CD14-positive monocyte (primary cell): ENCODE measurements at regions not wholly inside any gene's neighbourhood (a gene's known extent, or its start where the extent isn't known, plus 50 kb on each side); places are given as distances from the start of the nearest gene placed in this dataset.

ENCODE experiments used
- DNase-seq, 3 donors: peaks; one replicate each; pipeline ENCODE4 v3.0.0-alpha.2; 2011 to 2022
- H2AFZ ChIP-seq: 2 replicates; pipeline ENCODE4 v1.6.0; 2012; ENCODE audit warnings: mild to moderate bottlenecking, low read depth, low read length, inconsistent platforms; ENCODE audit not compliant: insufficient read depth, poor library complexity, severe bottlenecking
- H3K27ac ChIP-seq, 2 donors: 1 replicate in 1 of 2; 2 replicates in 1 of 2; pipeline ENCODE4 v1.5.1; 2012 to 2013; ENCODE audit warnings: low read length in 2 of 2, control low read depth in 1 of 2, inconsistent platforms in 1 of 2, low read depth in 1 of 2, mild to moderate bottlenecking in 1 of 2
- H3K27me3 ChIP-seq, 2 donors: one replicate each; pipeline versions ENCODE4 v1.6.0 to v1.6.1; 2011 to 2013; ENCODE audit warnings: low read length in 2 of 2; ENCODE audit not compliant: control insufficient read depth in 2 of 2, insufficient read depth in 2 of 2
- H3K36me3 ChIP-seq, 2 donors: replicated peaks in 1 of 2; 1 replicate in 1 of 2; 2 replicates in 1 of 2; pipeline versions ENCODE4 v1.5.1 to v1.6.1; 2012 to 2013; ENCODE audit warnings: low read length in 2 of 2, control low read depth in 1 of 2, inconsistent platforms in 1 of 2, mild to moderate bottlenecking in 1 of 2; ENCODE audit not compliant: insufficient read depth in 2 of 2, control insufficient read depth in 1 of 2
- H3K4me1 ChIP-seq, 2 donors: 1 replicate in 1 of 2; 2 replicates in 1 of 2; pipeline versions ENCODE4 v1.5.1 to v1.6.1; 2012 to 2013; ENCODE audit warnings: low read length in 2 of 2, control low read depth in 1 of 2, inconsistent platforms in 1 of 2, mild to moderate bottlenecking in 1 of 2, moderate library complexity in 1 of 2; ENCODE audit not compliant: insufficient read depth in 2 of 2, control insufficient read depth in 1 of 2
- H3K4me2 ChIP-seq: replicated peaks from 2 replicates; pipeline ENCODE3; 2012; ENCODE audit warnings: low read length, moderate library complexity, mild to moderate bottlenecking; ENCODE audit not compliant: poor library complexity, severe bottlenecking; ENCODE audit errors: extremely low read depth
- H3K4me3 ChIP-seq, 3 experiments: fragments of 200-600 bp in 1 of 3; sonication (generic) in 1 of 3; replicated peaks in 1 of 3; 1 replicate in 2 of 3; 2 replicates in 1 of 3; pipeline ENCODE4 v1.5.1; 2011 to 2013; ENCODE audit warnings: low read length in 3 of 3, mild to moderate bottlenecking in 3 of 3, control low read depth in 2 of 3, low read depth in 2 of 3, inconsistent platforms in 1 of 3, moderate library complexity in 1 of 3
- H3K79me2 ChIP-seq: 2 replicates; pipeline ENCODE4 v1.6.0; 2012; ENCODE audit warnings: mild to moderate bottlenecking, control low read depth, inconsistent platforms, low read length, moderate library complexity; ENCODE audit not compliant: insufficient read depth
- H3K9ac ChIP-seq: 2 replicates; pipeline ENCODE4 v1.6.0; 2017; ENCODE audit warnings: low read length, mild to moderate bottlenecking; ENCODE audit not compliant: insufficient read depth, poor library complexity, severe bottlenecking
- H3K9me3 ChIP-seq, 2 donors: replicated peaks in 1 of 2; 1 replicate in 1 of 2; 2 replicates in 1 of 2; pipeline versions ENCODE4 v1.5.1 to v1.6.1; 2012 to 2013; ENCODE audit warnings: low read length in 2 of 2, control low read depth in 1 of 2; ENCODE audit not compliant: control insufficient read depth in 1 of 2, insufficient read depth in 1 of 2
- H4K20me1 ChIP-seq: 2 replicates; pipeline ENCODE4 v1.6.0; 2012; ENCODE audit warnings: mild to moderate bottlenecking, low read length, control low read depth, moderate library complexity; ENCODE audit not compliant: insufficient read depth
- H3K27ac Mint-ChIP-seq, 7 donors: one replicate each; pipeline ENCODE4 v1.8.0; 2020; ENCODE audit warnings: mild to moderate bottlenecking in 7 of 7, mixed read lengths in 7 of 7, moderate library complexity in 6 of 7, inconsistent platforms in 2 of 7
- H3K27me3 Mint-ChIP-seq, 3 donors: one replicate each; pipeline ENCODE4 v1.8.0; 2021 to 2022; ENCODE audit warnings: low read depth in 3 of 3, mild to moderate bottlenecking in 3 of 3, mixed read lengths in 3 of 3, moderate library complexity in 3 of 3, inconsistent platforms in 1 of 3
- H3K36me3 Mint-ChIP-seq, 2 donors: one replicate each; pipeline ENCODE4 v1.8.0; 2020; ENCODE audit warnings: mixed read lengths in 2 of 2, inconsistent platforms in 1 of 2, mild to moderate bottlenecking in 1 of 2
- H3K4me1 Mint-ChIP-seq: one replicate; pipeline ENCODE4 v1.8.0; 2020; ENCODE audit warnings: mild to moderate bottlenecking, mixed read lengths
- H3K4me3 Mint-ChIP-seq, 2 donors: one replicate each; pipeline ENCODE4 v1.8.0; 2020; ENCODE audit warnings: mild to moderate bottlenecking in 2 of 2, mixed read lengths in 2 of 2, moderate library complexity in 1 of 2
- H3K9me3 Mint-ChIP-seq, 7 donors: one replicate each; pipeline ENCODE4 v1.8.0; 2020 to 2022; ENCODE audit warnings: mixed read lengths in 7 of 7, mild to moderate bottlenecking in 6 of 7, moderate library complexity in 6 of 7, inconsistent platforms in 2 of 7
- WGBS: methylation state at CpG from one replicate; pipeline ENCODE4 v1.1.5; 2013; ENCODE audit warnings: missing lambda C conversion rate; ENCODE audit not compliant: insufficient coverage; 5-methylcytosine and 5-hydroxymethylcytosine counted together
- intact Hi-C, 2 donors: fragments of 100-400 bp; cut with micrococcal nuclease; formaldehyde crosslinking; loops; one replicate each; pipeline versions ENCODE4 v1.15.0 to v1.15.1; 2023
- TF ChIP-seq, protein P1 (sequence below): fragments of 200-600 bp; IDR thresholded peaks from one replicate; pipeline ENCODE4 v1.8.0; 2022; ENCODE audit warnings: antibody characterized with exemption, mild to moderate bottlenecking

DNA sequence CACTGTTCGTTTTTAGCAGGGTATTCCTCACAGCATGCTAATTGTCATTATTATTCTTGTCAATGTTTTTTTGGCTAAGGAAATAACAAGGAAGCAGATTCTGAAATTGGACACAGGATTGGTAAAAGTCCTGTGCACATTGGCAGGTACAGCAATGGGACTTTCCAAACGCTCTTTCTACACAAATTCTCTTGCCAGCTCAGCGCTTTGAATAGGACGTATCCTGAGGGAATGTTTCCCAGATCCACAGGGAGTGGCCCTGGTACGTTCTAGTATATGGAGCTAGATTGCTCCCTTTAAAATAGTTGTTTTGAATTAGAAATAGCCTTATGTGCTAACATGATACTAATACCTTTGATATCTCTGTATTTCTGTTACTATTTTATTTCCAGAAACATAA lies 82.8 kb upstream of the GRB10 start:
- no peak overlapping the region for H3K4me3 Mint-ChIP-seq

DNA sequence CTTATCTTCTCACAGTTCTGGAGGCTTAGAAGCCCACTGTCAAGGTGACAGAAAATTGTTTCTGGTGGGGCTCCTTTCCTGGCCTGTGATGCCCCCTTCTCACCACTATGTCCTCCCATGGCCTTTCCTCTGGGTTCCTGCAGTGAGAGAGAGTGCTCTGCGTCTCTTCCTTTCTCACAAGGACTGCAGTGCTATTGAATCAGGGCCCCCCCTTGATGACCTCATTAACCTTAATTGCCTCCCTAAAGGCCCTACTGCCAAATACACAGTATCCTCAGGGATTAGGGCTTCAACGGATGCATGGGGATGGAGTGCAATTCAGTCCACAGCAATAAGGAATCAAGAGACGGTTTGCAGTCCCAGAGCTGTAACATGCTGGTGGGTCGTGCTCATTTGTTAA lies 82.0 kb upstream of the GRB10 start:
- Histone ChIP-seq H4K20me1 (no peaks in the 10 kb centered on the region), H3K4me1 (no peaks in the 10 kb centered on the region), H3K79me2 (no peaks in the 10 kb centered on the region), H3K27me3 (no peaks in the 10 kb centered on the region), H2AFZ (no peak overlapping the region), H3K9ac (no peak overlapping the region), H3K36me3 (no peaks in the 10 kb centered on the region), H3K4me2 (no peak overlapping the region), H3K27ac (no peak overlapping the region), H3K9me3 (no peaks in the 10 kb centered on the region), H3K4me3 (no peak overlapping the region)
- intact Hi-C loops, result no loop called here
- Mint-ChIP-seq H3K36me3 (no peaks in the 10 kb centered on the region), H3K4me1 (no peaks in the 10 kb centered on the region), H3K27ac (no peak overlapping the region), H3K4me3 (no peak overlapping the region), H3K27me3 (no peaks in the 10 kb centered on the region), H3K9me3 (peaks cover 0 to 3% (median 1%) of the 10 kb centered on the region in 7 donors)
- no peak for DNase-seq
- TF ChIP-seq, protein P1, sequence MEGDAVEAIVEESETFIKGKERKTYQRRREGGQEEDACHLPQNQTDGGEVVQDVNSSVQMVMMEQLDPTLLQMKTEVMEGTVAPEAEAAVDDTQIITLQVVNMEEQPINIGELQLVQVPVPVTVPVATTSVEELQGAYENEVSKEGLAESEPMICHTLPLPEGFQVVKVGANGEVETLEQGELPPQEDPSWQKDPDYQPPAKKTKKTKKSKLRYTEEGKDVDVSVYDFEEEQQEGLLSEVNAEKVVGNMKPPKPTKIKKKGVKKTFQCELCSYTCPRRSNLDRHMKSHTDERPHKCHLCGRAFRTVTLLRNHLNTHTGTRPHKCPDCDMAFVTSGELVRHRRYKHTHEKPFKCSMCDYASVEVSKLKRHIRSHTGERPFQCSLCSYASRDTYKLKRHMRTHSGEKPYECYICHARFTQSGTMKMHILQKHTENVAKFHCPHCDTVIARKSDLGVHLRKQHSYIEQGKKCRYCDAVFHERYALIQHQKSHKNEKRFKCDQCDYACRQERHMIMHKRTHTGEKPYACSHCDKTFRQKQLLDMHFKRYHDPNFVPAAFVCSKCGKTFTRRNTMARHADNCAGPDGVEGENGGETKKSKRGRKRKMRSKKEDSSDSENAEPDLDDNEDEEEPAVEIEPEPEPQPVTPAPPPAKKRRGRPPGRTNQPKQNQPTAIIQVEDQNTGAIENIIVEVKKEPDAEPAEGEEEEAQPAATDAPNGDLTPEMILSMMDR, result no peak
- 100% methylated on average over 1 of the region's 4 CpGs for WGBS

More for the DNA sequence above, 82.8 kb upstream of the GRB10 start:
- TF ChIP-seq, protein P1, result no peak
- Histone ChIP-seq H3K79me2 (no peaks in the 10 kb centered on the region), H2AFZ (no peak overlapping the region), H3K4me1 (no peaks in the 10 kb centered on the region), H4K20me1 (no peaks in the 10 kb centered on the region), H3K4me2 (no peak overlapping the region), H3K27ac (no peak overlapping the region), H3K9ac (no peak overlapping the region), H3K36me3 (no peaks in the 10 kb centered on the region), H3K27me3 (no peaks in the 10 kb centered on the region), H3K9me3 (no peaks in the 10 kb centered on the region), H3K4me3 (no peak overlapping the region)
- Mint-ChIP-seq H3K4me1 (no peaks in the 10 kb centered on the region), H3K36me3 (no peaks in the 10 kb centered on the region), H3K27ac (no peak overlapping the region), H3K9me3 (peaks cover 0 to 3% (median 0%) of the 10 kb centered on the region in 7 donors), H3K27me3 (no peaks in the 10 kb centered on the region)
- intact Hi-C loops, result no loop called here
- 80% methylated on average over 1 of the region's 5 CpGs for WGBS
- DNase-seq, result no peak
